ENCODE measurements at regions not wholly inside any gene's neighbourhood (a gene's known extent, or its start where the extent isn't known, plus 50 kb on each side); places are given as distances from the start of the nearest gene placed in this dataset.
A peak's percentile ranks its signal among the peaks of the same experiment; 100 is the strongest.

DNA sequence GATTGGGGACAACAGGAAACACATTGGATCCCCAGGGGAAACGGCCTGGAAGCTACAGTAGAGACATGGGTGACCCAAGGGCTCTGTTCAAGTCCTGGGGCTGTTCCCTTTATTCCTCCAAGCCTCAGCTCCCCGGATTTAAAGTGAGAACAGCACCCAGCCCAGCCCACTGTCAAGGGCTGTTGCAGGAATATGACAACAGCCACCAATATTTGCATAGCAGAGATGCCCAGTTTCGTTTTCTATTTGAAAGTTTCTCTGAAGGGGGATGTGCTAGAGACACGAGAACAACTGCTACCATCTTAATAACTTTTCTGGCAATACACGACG, 81.1 kb upstream of the WNT7B start:
- FAIRE-seq (peak; percentile 9), DNase-seq (ENCODE audit: low read depth, low spot score) (no peak)
- H4K20me1 ChIP-seq (ENCODE audit: control insufficient read depth, extremely low read depth, insufficient read depth, low read length), result no peaks in the 10 kb centered on the region
- peak overlapping the region; percentile 100 for H3K4me2 ChIP-seq (ENCODE audit: control insufficient read depth, extremely low read depth, insufficient read depth, low read depth, low read length)
- TF ChIP-seq, protein P1, sequence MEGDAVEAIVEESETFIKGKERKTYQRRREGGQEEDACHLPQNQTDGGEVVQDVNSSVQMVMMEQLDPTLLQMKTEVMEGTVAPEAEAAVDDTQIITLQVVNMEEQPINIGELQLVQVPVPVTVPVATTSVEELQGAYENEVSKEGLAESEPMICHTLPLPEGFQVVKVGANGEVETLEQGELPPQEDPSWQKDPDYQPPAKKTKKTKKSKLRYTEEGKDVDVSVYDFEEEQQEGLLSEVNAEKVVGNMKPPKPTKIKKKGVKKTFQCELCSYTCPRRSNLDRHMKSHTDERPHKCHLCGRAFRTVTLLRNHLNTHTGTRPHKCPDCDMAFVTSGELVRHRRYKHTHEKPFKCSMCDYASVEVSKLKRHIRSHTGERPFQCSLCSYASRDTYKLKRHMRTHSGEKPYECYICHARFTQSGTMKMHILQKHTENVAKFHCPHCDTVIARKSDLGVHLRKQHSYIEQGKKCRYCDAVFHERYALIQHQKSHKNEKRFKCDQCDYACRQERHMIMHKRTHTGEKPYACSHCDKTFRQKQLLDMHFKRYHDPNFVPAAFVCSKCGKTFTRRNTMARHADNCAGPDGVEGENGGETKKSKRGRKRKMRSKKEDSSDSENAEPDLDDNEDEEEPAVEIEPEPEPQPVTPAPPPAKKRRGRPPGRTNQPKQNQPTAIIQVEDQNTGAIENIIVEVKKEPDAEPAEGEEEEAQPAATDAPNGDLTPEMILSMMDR (optimal IDR thresholded peaks at IDR 0.05 in 1 of 3, IDR thresholded peaks at IDR 0.05 in 1 of 3, conservative IDR thresholded peaks at IDR 0.05 in 1 of 3; ENCODE audit: extremely low read depth in 1 of 3, insufficient read depth in 2 of 3, low read length in 3 of 3), result no peak
- TF ChIP-seq EZH2 (IDR thresholded peaks at IDR 0.05; ENCODE audit: low read length), result no peak
- H3K4me3 ChIP-seq (ENCODE audit: control insufficient read depth in 2 of 3, extremely low read depth in 1 of 3, insufficient read depth in 2 of 3, low read depth in 1 of 3, low read length in 3 of 3), result peak overlapping the region in 2 of 3 experiments; percentile 69 to 72
- peaks cover 58% of the 10 kb centered on the region for H3K4me1 ChIP-seq (ENCODE audit: control insufficient read depth, extremely low read depth, insufficient read depth, low read length)
- dilution Hi-C loops (cut with MboI; ENCODE audit: extremely low pct_ligation_motif_present, low sequenced_read_pairs), result no loop called here
- no peak overlapping the region for H2AFZ ChIP-seq (ENCODE audit: control insufficient read depth, low read length)
- peaks cover 1 to 4% of the 10 kb centered on the region in 2 experiments for H3K36me3 ChIP-seq (ENCODE audit: control insufficient read depth in 2 of 2, extremely low read depth in 1 of 2, insufficient read depth in 2 of 2, low read length in 2 of 2)
- no peaks in the 10 kb centered on the region for H3K9me1 ChIP-seq (ENCODE audit: control insufficient read depth, extremely low read depth, insufficient read depth, low read length)
- peaks cover 91% of the 10 kb centered on the region for H3K79me2 ChIP-seq (ENCODE audit: control insufficient read depth, insufficient read depth, low read length)
- H3K27ac ChIP-seq (ENCODE audit: control insufficient read depth, insufficient read depth, low read length), result peak overlapping the region; percentile 96
- H3K9ac ChIP-seq (ENCODE audit: control insufficient read depth, extremely low read depth, insufficient read depth, low read length), result peak overlapping the region; percentile 89
- no peaks in the 10 kb centered on the region for H3K27me3 ChIP-seq (ENCODE audit: control insufficient read depth, extremely low read depth, insufficient read depth, low read length)
- H3K9me3 ChIP-seq (ENCODE audit: control insufficient read depth, low read depth, low read length), result no peaks in the 10 kb centered on the region

DNA sequence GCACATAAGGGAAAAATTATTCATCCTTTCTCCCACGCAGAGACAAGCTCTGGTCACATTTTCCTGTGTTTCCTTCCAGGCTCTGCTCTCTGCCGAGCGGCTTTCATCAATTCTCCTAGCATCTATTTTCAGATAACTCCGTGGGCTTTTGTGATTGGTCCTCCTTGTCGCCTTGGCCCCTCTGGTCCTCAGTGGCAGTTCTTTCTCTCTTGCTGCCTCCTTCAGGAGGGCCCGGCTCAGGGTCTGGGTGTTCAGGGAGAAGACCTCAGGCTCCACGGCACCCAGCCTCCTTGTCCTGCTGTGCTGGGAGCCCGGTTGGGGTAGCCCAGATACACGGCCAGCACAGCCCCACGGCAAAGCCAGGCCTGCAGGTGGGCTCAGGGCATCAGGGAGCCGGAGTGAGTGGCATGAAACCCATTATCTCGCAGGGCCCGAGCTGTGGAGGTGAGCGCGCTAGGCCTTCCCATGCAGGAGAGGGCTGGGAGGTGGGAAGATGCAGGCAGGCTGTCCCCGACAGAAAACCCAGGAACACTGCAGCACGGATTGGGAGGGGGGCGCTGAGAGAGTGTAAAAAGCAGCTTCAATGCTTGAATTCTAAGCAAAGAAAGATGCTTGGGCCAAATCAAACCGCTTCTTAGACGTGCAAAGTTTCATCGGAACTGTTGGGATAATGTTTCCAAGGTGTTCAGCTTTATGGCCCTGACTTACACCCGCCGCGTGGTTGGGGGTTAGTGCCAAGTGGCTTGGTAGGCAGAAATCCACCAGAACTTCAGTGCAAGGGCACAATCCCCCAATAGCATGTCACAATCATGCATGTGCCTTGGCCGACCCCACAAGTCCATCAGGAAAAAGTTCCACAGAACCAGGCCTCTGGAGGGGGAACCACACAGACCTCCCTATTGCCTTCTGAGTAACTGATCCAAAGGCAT, 81.9 kb upstream of the WNT7B start:
- Histone ChIP-seq H3K27me3 (ENCODE audit: control insufficient read depth, extremely low read depth, insufficient read depth, low read length) (no peaks in the 10 kb centered on the region), H3K4me2 (ENCODE audit: control insufficient read depth, extremely low read depth, insufficient read depth, low read depth, low read length) (peak overlapping the region; percentile 100), H3K4me3 (ENCODE audit: control insufficient read depth in 2 of 3, extremely low read depth in 1 of 3, insufficient read depth in 2 of 3, low read depth in 1 of 3, low read length in 3 of 3) (no peak overlapping the region), H3K36me3 (ENCODE audit: control insufficient read depth in 2 of 2, extremely low read depth in 1 of 2, insufficient read depth in 2 of 2, low read length in 2 of 2) (peaks cover 3 to 6% of the 10 kb centered on the region in 2 experiments), H3K27ac (ENCODE audit: control insufficient read depth, insufficient read depth, low read length) (peak overlapping the region; percentile 96), H2AFZ (ENCODE audit: control insufficient read depth, low read length) (no peak overlapping the region), H3K9me1 (ENCODE audit: control insufficient read depth, extremely low read depth, insufficient read depth, low read length) (peaks cover under 1% of the 10 kb centered on the region), H4K20me1 (ENCODE audit: control insufficient read depth, extremely low read depth, insufficient read depth, low read length) (no peaks in the 10 kb centered on the region), H3K4me1 (ENCODE audit: control insufficient read depth, extremely low read depth, insufficient read depth, low read length) (peaks cover 63% of the 10 kb centered on the region), H3K79me2 (ENCODE audit: control insufficient read depth, insufficient read depth, low read length) (peaks cover 96% of the 10 kb centered on the region), H3K9me3 (ENCODE audit: control insufficient read depth, low read depth, low read length) (no peaks in the 10 kb centered on the region), H3K9ac (ENCODE audit: control insufficient read depth, extremely low read depth, insufficient read depth, low read length) (peak overlapping the region; percentile 89)
- FAIRE-seq, result no peak
- DNase-seq (ENCODE audit: low read depth, low spot score), result no peak
- dilution Hi-C loops (cut with MboI; ENCODE audit: extremely low pct_ligation_motif_present, low sequenced_read_pairs), result no loop called here
- TF ChIP-seq EZH2 (IDR thresholded peaks at IDR 0.05; ENCODE audit: low read length), result no peak
- TF ChIP-seq, protein P1 (optimal IDR thresholded peaks at IDR 0.05 in 1 of 3, IDR thresholded peaks at IDR 0.05 in 1 of 3, conservative IDR thresholded peaks at IDR 0.05 in 1 of 3; ENCODE audit: extremely low read depth in 1 of 3, insufficient read depth in 2 of 3, low read length in 3 of 3), result no peak
